Activated CD4-positive, alpha-beta T cell treated with anti-CD3 and anti-CD28 coated beads for 1 hour (primary cell): ENCODE measurements at regions not wholly inside any gene's neighbourhood (a gene's known extent, or its start where the extent isn't known, plus 50 kb on each side); places are given as distances from the start of the nearest gene placed in this dataset.

ENCODE experiments used
- DNase-seq: peaks from one replicate; pipeline ENCODE4 v3.0.0-alpha.2; 2020

DNA sequence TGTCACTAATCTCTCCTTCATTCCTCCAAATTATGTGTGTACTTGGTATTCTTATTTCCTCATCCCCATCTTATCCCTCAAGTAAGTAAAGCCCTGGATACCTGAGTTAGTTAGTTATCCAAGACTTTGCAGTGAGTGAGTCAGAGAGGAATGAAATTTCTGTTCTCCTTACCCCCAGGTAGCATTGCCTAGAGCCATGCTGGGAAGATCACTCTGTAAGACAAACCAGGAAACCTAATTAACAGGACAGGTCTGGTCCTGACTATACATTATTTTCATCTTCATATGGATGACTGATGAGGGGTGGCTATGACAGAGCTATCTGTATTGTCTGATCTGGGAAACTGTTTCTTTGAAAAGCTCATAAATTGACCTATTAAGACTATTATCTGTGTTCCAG is 55.0 kb upstream of the ITGA6 start:
- no peak for DNase-seq

DNA sequence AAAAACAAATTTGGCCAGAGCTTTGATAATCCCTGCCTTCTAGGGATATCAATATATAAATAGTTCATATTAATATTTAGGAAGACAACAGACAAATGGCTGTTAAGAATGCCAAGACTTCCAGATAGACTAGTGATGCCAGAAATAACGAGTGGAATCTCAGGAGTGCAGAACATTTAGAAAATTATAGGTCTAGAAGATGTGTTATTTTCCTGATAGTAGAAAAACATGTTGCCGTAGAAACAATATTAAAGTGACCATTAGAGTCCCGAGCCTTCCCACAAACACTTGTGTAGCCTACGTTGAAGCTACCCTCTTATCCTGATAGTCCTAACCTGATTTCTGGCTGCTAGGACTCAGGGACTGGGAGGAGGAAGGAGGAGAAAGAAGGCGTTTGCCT is 54.3 kb upstream of the ITGA6 start:
- DNase-seq: no peak

DNA sequence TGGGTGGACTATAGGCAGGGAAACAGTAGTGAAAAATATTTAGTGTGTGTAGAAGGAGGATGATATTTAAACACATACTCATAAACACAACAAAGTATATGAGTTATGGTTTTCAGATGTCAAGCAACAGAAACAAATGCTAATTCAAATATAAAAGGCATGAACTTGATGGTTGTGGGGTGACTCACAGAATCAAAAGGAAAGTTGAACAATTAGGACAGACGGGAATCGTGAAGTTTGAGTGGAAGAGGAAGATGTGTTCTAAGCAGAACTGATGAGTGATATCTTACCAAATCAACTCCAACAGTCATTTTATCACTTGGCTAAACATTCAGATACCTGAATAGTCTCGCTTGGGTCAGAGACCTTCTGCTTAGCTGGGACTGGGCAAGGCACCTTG is 53.6 kb upstream of the ITGA6 start:
- DNase-seq: no peak

DNA sequence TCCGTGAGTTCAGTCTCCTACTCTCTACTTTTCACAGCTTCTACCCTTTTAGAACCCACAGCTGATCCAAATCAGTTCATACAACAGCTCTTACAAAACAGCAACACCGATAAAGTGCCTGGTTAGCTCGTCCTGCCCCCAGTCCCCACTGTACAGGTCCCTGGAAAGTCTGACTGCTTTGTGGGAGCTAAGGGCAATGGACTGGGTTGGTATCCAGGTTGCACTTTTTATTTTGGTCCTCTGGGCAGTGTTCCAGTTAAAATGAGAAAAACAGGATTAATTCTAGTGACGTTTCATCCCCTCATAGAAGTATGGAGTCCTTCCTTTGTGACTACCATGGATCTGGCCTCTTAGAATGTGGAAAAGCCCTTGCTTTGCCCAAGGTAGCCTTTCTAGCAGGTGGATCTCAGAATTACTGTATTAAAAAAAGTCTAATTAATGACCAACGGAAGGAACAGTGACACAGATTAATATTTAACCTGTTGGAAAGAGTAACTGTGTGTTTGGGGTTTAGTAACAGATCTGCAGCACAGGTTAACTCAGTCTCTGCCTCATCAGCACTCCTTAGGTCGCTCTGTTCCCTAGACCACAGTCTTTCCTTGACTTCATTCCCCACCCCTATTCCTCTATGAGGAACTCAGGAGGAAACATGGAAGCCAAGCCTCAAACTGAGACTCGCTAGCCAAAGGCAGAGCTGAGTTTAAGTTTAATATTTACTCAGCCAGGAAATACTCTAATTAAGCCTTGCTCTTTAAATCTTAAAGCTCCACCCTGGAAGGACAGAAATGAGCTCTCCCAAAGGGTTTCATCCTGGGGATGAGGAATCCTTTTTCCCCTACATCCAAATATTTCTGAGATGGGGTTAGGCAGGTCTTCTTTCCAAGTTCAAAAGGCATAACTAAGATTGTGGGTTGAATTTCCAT is 52.8 kb upstream of the ITGA6 start:
- no peak for DNase-seq

DNA sequence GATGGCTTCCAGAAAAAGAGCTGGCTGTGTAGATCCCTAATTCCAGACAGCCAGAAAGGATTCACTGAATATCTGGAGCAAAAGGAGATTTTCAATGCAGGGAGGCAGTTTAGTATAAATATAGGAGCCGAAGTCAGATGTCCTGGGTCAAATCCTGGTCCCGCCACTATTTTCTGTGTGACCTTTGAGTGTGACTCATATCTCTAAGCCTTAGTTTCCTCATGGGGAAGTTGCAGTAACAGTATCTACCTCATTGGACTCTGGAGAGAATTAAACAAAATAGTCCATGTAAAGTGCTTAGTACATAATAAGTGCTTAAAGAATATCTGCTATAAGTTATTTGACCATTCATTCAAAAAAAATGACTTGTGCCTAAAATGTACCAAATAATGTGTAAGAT is 52.1 kb upstream of the ITGA6 start:
- no peak for DNase-seq

DNA sequence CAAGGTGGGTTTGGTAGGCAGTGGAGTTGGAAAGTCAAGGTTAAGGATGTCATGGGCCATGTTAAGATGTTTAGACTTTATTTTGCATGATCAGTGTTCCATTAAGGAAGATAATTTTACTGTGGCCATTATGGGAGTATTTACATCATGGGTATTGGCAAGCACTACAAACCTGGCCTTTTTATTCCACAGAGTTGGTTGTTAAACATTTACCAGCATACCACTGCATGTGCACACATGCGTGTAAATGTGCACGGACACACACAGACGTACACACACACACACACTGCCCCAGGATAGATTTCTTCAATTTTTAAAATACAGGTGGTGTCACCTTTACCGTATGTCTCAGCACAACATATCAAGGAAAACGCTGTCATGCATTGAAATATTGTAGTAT is 51.4 kb upstream of the ITGA6 start:
- no peak for DNase-seq

DNA sequence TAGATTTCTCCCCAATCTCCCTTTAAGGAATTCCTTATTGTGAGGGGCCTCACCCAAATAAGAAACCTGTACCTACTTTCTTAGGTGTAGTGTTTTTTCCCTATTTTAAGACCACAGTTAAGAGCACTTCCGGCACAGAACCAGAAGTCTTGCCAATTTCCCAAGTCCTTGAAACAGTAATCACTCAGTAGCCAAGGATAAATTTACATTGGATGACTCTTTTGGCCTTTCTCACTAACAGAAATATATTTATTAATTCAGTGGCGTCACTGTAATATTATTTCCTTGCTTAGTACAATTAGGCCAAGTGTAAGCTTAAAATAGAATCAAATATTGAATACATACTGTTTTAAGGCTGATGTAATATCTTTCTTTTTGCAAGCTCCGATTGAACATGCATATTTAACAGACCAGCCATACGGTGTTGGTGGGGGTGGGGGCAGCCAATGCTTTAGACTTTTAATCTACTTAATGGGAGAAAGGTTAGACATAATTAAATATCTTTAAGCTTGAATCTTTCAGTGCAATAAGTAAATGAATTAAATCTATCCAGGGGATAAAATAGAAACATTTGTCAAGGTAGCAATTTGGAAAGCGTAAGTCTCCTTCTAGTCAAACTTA is 50.8 kb upstream of the ITGA6 start:
- DNase-seq: no peak

DNA sequence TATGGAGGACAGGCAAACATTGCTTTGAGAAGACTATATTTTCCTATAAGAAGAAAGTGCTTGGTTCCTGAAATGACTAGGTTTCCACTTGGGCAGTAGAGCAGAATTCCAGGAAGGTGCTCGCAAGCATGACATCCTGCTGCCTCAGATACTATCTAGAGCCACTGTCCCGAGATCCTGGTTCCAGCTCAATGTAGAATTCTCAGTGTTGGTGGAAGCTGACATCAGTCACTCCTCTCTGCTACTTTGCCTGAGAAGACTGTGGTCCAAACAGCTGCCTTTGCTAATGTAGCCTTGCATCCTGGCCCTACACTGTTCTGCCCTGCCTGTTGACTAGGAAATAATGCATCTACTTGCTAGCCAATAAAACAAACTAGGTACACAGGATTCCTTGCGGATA is 50.0 kb upstream of the ITGA6 start:
- DNase-seq: no peak
